Suprapubic skin (tissue), 4 donors: ENCODE measurements at regions not wholly inside any gene's neighbourhood (a gene's known extent, or its start where the extent isn't known, plus 50 kb on each side); places are given as distances from the start of the nearest gene placed in this dataset.

Source experiments
- EP300 ChIP-seq: sonication (generic); formaldehyde crosslinking; IDR thresholded peaks from one replicate; pipeline ENCODE4 v1.6.1; 2017; ENCODE audit warnings: antibody characterized with exemption
- POLR2A ChIP-seq, 2 donors: fragments of 450-650 bp; IDR thresholded peaks; one replicate each; pipeline ENCODE4 v1.6.1; 2017; ENCODE audit warnings: antibody characterized with exemption in 2 of 2, mild to moderate bottlenecking in 2 of 2, moderate library complexity in 2 of 2
- POLR2AphosphoS5 ChIP-seq, 3 donors: sonication (generic); formaldehyde crosslinking; IDR thresholded peaks; one replicate each; pipeline ENCODE4 v1.6.1; 2017; ENCODE audit warnings: antibody characterized with exemption in 3 of 3
- TF ChIP-seq, protein P1 (sequence below), 2 donors: fragments of 200-600 bp in 1 of 2; fragments of 450-650 bp in 1 of 2; sonication (generic) in 1 of 2; IDR thresholded peaks; one replicate each; pipeline ENCODE4 v1.5.1; 2016 to 2019; ENCODE audit warnings: antibody characterized with exemption in 2 of 2, mild to moderate bottlenecking in 1 of 2, moderate library complexity in 1 of 2

DNA sequence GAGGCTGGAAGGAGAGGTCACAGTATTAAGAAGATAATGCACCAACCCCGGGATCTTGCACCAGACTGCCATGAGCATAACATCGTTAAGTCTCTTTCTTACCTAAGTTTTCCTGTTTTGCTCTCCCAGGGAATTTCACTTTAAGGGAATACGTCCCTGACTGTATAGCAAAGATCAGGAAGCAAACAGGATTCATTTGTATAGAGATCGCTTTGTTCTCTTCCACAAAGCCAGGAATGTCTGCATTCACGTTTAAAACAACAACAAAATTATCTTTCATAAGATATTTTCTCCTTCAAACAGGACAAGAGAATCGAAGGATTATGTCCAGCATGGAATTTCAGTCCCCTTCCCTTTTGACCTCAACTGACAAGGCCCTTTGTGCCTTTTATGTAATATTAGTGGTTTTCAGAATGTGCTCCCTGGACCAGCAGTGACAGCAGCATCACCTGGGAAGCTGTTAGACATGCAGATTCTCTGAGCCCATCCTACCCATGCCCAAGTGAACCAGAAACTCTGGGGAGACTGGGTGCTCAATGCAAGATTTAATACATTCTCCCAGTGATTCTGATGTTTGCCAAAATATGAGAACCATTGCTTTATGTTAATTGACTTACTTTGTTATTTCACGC, 286.3 kb downstream of the FGFR2 start:
- TF ChIP-seq, protein P1, sequence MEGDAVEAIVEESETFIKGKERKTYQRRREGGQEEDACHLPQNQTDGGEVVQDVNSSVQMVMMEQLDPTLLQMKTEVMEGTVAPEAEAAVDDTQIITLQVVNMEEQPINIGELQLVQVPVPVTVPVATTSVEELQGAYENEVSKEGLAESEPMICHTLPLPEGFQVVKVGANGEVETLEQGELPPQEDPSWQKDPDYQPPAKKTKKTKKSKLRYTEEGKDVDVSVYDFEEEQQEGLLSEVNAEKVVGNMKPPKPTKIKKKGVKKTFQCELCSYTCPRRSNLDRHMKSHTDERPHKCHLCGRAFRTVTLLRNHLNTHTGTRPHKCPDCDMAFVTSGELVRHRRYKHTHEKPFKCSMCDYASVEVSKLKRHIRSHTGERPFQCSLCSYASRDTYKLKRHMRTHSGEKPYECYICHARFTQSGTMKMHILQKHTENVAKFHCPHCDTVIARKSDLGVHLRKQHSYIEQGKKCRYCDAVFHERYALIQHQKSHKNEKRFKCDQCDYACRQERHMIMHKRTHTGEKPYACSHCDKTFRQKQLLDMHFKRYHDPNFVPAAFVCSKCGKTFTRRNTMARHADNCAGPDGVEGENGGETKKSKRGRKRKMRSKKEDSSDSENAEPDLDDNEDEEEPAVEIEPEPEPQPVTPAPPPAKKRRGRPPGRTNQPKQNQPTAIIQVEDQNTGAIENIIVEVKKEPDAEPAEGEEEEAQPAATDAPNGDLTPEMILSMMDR (IDR thresholded peaks at IDR 0.05) = no peak
- TF ChIP-seq POLR2AphosphoS5 (IDR thresholded peaks at IDR 0.05) = no peak
- no peak for TF ChIP-seq EP300
- TF ChIP-seq POLR2A (IDR thresholded peaks at IDR 0.05) = no peak
